Endothelial cell of umbilical vein (primary cell): ENCODE measurements at regions not wholly inside any gene's neighbourhood (a gene's known extent, or its start where the extent isn't known, plus 50 kb on each side); places are given as distances from the start of the nearest gene placed in this dataset.

Experiments
- BruUV-seq: library from RNA; stranded (reverse); fragments of 400-500 nt; replicated peaks from 2 replicates; lab custom pipeline; 2021; lab: Mats Ljungman, UMichigan
- CTCF ChIA-PET: fragments of 300-600, 350-600 bp; sonication (Branson Sonifier 250); formaldehyde crosslinking; loops from one replicate; lab custom pipeline; 2021; ENCODE audit warnings: antibody characterized with exemption, inconsistent platforms; lab: Charles Lee
- POLR2A ChIA-PET: fragments of 300-600, 350-600 bp; sonication (Branson Sonifier 250); formaldehyde crosslinking; loops from one replicate; lab custom pipeline; 2021; ENCODE audit warnings: antibody characterized with exemption, inconsistent platforms; lab: Charles Lee
- DNase-seq: peaks from one replicate; pipeline ENCODE4 v3.0.0-alpha.2; 2011; ENCODE audit warnings: low read depth, low spot score
- FAIRE-seq: peaks from 2 replicates; lab custom pipeline; 2011; peaks lifted over from hg19 to GRCh38; lab: Jason Lieb, UNC
- H2AFZ ChIP-seq: 2 replicates; pipeline ENCODE4 v1.6.0; 2012; ENCODE audit warnings: low read depth, low read length, control low read depth, inconsistent platforms
- H3K27ac ChIP-seq: 2 replicates; pipeline ENCODE4 v1.5.1; 2011; ENCODE audit warnings: low read depth, mild to moderate bottlenecking, control low read depth, low read length, moderate library complexity; ENCODE audit not compliant: insufficient read depth
- H3K27me3 ChIP-seq, 2 experiments: 2 replicates each; pipeline versions ENCODE4 v1.6.0 to v1.6.1; 2011; ENCODE audit warnings: low read length in 2 of 2, mixed read lengths in 1 of 2; ENCODE audit not compliant: control insufficient read depth in 2 of 2, insufficient read depth in 2 of 2
- H3K36me3 ChIP-seq, 2 experiments: 2 replicates in 1 of 2; 3 replicates in 1 of 2; pipeline ENCODE4 v1.5.1; 2011; ENCODE audit warnings: low read length in 2 of 2, mild to moderate bottlenecking in 1 of 2, moderate library complexity in 1 of 2; ENCODE audit not compliant: control insufficient read depth in 2 of 2, insufficient read depth in 2 of 2; ENCODE audit errors: extremely low read depth in 1 of 2
- H3K4me1 ChIP-seq: 3 replicates; pipeline ENCODE4 v1.5.1; 2011; ENCODE audit warnings: mild to moderate bottlenecking, low read length; ENCODE audit not compliant: control insufficient read depth, insufficient read depth; ENCODE audit errors: extremely low read depth
- H3K4me2 ChIP-seq: 2 replicates; pipeline ENCODE4 v1.6.1; 2011; ENCODE audit warnings: low read length, control low read depth, mixed read lengths; ENCODE audit not compliant: insufficient read depth
- H3K4me3 ChIP-seq, 3 experiments: fragments of 200-600 bp in 1 of 3; sonication (generic), shearing (Covaris generic) in 1 of 3; replicated peaks in 1 of 3; 2 replicates each; pipeline ENCODE4 v1.5.1; 2011 to 2016; ENCODE audit warnings: control low read depth in 3 of 3, low read length in 3 of 3, mild to moderate bottlenecking in 2 of 3, inconsistent platforms in 1 of 3, low read depth in 1 of 3, moderate library complexity in 1 of 3; ENCODE audit not compliant: insufficient read depth in 1 of 3
- H3K79me2 ChIP-seq: 2 replicates; pipeline ENCODE4 v1.6.0; 2012; ENCODE audit warnings: low read length, inconsistent platforms; ENCODE audit not compliant: control insufficient read depth, insufficient read depth
- H3K9ac ChIP-seq: replicated peaks from 2 replicates; pipeline ENCODE3; 2011; ENCODE audit warnings: low read length, control low read depth; ENCODE audit not compliant: insufficient read depth; ENCODE audit errors: extremely low read depth
- H3K9me1 ChIP-seq: replicated peaks from 3 replicates; pipeline ENCODE4 v1.6.0; 2011; ENCODE audit warnings: mild to moderate bottlenecking, low read length; ENCODE audit not compliant: control insufficient read depth, insufficient read depth; ENCODE audit errors: extremely low read depth
- H3K9me3 ChIP-seq: replicated peaks from 2 replicates; pipeline ENCODE4 v1.5.1; 2012; ENCODE audit warnings: low read length, inconsistent platforms; ENCODE audit not compliant: control insufficient read depth, insufficient read depth
- H4K20me1 ChIP-seq: replicated peaks from 2 replicates; pipeline ENCODE3; 2011; ENCODE audit warnings: mild to moderate bottlenecking, low read length; ENCODE audit not compliant: control insufficient read depth, insufficient read depth; ENCODE audit errors: extremely low read depth
- CTCF ChIP-seq, 2 donors: IDR thresholded peaks; 1 replicate in 1 of 2; 2 replicates in 1 of 2; pipeline ENCODE4 v1.5.1; 2011; ENCODE audit warnings: low read length in 2 of 2, mild to moderate bottlenecking in 2 of 2, moderate library complexity in 2 of 2, control low read depth in 1 of 2, inconsistent platforms in 1 of 2, low read depth in 1 of 2; ENCODE audit not compliant: insufficient read depth in 1 of 2; ENCODE audit errors: extremely low read depth in 1 of 2
- EZH2 ChIP-seq: IDR thresholded peaks from 2 replicates; pipeline ENCODE4 v1.6.1; 2012; ENCODE audit warnings: borderline replicate concordance, low read depth, mild to moderate bottlenecking, moderate library complexity, low read length, inconsistent platforms; ENCODE audit not compliant: severe bottlenecking
- FOS ChIP-seq: IDR thresholded peaks from 2 replicates; pipeline ENCODE4 v1.6.1; 2011; ENCODE audit warnings: mild to moderate bottlenecking, low read length, moderate library complexity, borderline replicate concordance; ENCODE audit not compliant: insufficient read depth
- GATA2 ChIP-seq: IDR thresholded peaks from 2 replicates; pipeline ENCODE4 v1.7.0; 2011; ENCODE audit warnings: low read depth, mild to moderate bottlenecking, moderate library complexity, mixed read lengths, low read length; ENCODE audit not compliant: insufficient read length, insufficient read depth
- JUN ChIP-seq: IDR thresholded peaks from 2 replicates; pipeline ENCODE4 v1.6.1; 2011; ENCODE audit warnings: borderline replicate concordance, low read depth; ENCODE audit not compliant: insufficient read length, insufficient read depth
- MYC ChIP-seq: IDR thresholded peaks from one replicate; pipeline ENCODE4 v1.6.1; 2011; ENCODE audit warnings: mild to moderate bottlenecking, low read depth, low read length
- POLR2A ChIP-seq: IDR thresholded peaks from 2 replicates; pipeline ENCODE4 v1.6.1; 2012; ENCODE audit warnings: low read depth, mild to moderate bottlenecking, control low read depth, low read length
- POLR2AphosphoS5 ChIP-seq: IDR thresholded peaks from 2 replicates; pipeline ENCODE4 v1.6.1; 2012; ENCODE audit warnings: low read depth, mild to moderate bottlenecking, control low read depth, low read length, moderate library complexity; ENCODE audit not compliant: insufficient read depth
- dilution Hi-C: fragments of 300-500 bp; cut with MboI; formaldehyde crosslinking; loops from one replicate; pipeline ENCODE4 v1.15.0; 2019; ENCODE audit warnings: low sequenced_read_pairs; ENCODE audit not compliant: extremely low pct_ligation_motif_present
- intact Hi-C: fragments of 100-400 bp; cut with micrococcal nuclease; formaldehyde crosslinking; loops from one replicate; pipeline ENCODE4 v1.10.0; 2022
- TF ChIP-seq, protein P1 (sequence below): IDR thresholded peaks from 2 replicates; pipeline ENCODE4 v1.6.1; 2011; ENCODE audit not compliant: insufficient read depth, insufficient read length

GRCh38 chr10:65133652-65134051 is 1612.5 kb downstream of the REEP3 start:
- Histone ChIP-seq H4K20me1 (no peaks in the 10 kb centered on the region), H3K27ac (no peak overlapping the region), H3K4me3 (no peak overlapping the region), H2AFZ (no peak overlapping the region), H3K4me2 (no peak overlapping the region), H3K4me1 (no peaks in the 10 kb centered on the region), H3K9me1 (no peaks in the 10 kb centered on the region), H3K79me2 (no peaks in the 10 kb centered on the region), H3K9ac (no peak overlapping the region), H3K27me3 (no peaks in the 10 kb centered on the region), H3K9me3 (no peaks in the 10 kb centered on the region), H3K36me3 (no peaks in the 10 kb centered on the region)
- ChIA-PET CTCF (no interaction called here), POLR2A (no interaction called here)
- dilution Hi-C loops, result no loop called here
- FAIRE-seq, result no peak
- intact Hi-C loops, result no loop called here
- BruUV-seq, result no TSS peak
- no peak for DNase-seq
- TF ChIP-seq CTCF (IDR thresholded peaks at IDR 0.05; ENCODE audit: extremely low read depth in 1 of 2, insufficient read depth in 1 of 2, low read depth in 1 of 2, low read length in 2 of 2) (no peak), MYC (no peak), EZH2 (no peak), POLR2A (no peak), FOS (no peak), JUN (no peak), POLR2AphosphoS5 (no peak), GATA2 (no peak)
- TF ChIP-seq, protein P1, sequence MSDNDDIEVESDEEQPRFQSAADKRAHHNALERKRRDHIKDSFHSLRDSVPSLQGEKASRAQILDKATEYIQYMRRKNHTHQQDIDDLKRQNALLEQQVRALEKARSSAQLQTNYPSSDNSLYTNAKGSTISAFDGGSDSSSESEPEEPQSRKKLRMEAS, result no peak
